ENCODE measurements at regions not wholly inside any gene's neighbourhood (a gene's known extent, or its start where the extent isn't known, plus 50 kb on each side); places are given as distances from the start of the nearest gene placed in this dataset.

- TF ChIP-seq CTCF (IDR thresholded peaks at IDR 0.05) (no peak), CBFB (CRISPR knock-in tag; IDR thresholded peaks at IDR 0.05; ENCODE audit: low read depth) (no peak), ESRRA (CRISPR knock-in tag; IDR thresholded peaks at IDR 0.05; ENCODE audit: borderline replicate concordance) (no peak), CREM (CRISPR knock-in tag; IDR thresholded peaks at IDR 0.05) (no peak), ATF1 (CRISPR knock-in tag; IDR thresholded peaks at IDR 0.05) (no peak), NR1H2 (CRISPR knock-in tag; IDR thresholded peaks at IDR 0.05) (no peak), STAT6 (CRISPR knock-in tag; conservative IDR thresholded peaks at IDR 0.05; ENCODE audit: low read depth) (no peak), NR2C2 (CRISPR knock-in tag; IDR thresholded peaks at IDR 0.05) (no peak), ELF4 (CRISPR knock-in tag; IDR thresholded peaks at IDR 0.05; ENCODE audit: low read depth) (no peak), NFYB (CRISPR knock-in tag; conservative IDR thresholded peaks at IDR 0.05; ENCODE audit: low read depth) (no peak)
- TF ChIP-seq, protein P1, sequence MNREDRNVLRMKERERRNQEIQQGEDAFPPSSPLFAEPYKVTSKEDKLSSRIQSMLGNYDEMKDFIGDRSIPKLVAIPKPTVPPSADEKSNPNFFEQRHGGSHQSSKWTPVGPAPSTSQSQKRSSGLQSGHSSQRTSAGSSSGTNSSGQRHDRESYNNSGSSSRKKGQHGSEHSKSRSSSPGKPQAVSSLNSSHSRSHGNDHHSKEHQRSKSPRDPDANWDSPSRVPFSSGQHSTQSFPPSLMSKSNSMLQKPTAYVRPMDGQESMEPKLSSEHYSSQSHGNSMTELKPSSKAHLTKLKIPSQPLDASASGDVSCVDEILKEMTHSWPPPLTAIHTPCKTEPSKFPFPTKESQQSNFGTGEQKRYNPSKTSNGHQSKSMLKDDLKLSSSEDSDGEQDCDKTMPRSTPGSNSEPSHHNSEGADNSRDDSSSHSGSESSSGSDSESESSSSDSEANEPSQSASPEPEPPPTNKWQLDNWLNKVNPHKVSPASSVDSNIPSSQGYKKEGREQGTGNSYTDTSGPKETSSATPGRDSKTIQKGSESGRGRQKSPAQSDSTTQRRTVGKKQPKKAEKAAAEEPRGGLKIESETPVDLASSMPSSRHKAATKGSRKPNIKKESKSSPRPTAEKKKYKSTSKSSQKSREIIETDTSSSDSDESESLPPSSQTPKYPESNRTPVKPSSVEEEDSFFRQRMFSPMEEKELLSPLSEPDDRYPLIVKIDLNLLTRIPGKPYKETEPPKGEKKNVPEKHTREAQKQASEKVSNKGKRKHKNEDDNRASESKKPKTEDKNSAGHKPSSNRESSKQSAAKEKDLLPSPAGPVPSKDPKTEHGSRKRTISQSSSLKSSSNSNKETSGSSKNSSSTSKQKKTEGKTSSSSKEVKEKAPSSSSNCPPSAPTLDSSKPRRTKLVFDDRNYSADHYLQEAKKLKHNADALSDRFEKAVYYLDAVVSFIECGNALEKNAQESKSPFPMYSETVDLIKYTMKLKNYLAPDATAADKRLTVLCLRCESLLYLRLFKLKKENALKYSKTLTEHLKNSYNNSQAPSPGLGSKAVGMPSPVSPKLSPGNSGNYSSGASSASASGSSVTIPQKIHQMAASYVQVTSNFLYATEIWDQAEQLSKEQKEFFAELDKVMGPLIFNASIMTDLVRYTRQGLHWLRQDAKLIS (CRISPR knock-in tag; IDR thresholded peaks at IDR 0.05; ENCODE audit: borderline replicate concordance) = no peak
Measured at GRCh38 chr2:36301843-36302242, 53.7 kb upstream of the CRIM1 start.

Data from WTC11 (cell line).